ENCODE measurements at regions not wholly inside any gene's neighbourhood (a gene's known extent, or its start where the extent isn't known, plus 50 kb on each side); places are given as distances from the start of the nearest gene placed in this dataset.

GRCh38 chr6:169382735-169383134, 129.1 kb upstream of the THBS2 start:
- TF ChIP-seq EZH2phosphoT487 (IDR thresholded peaks at IDR 0.05; ENCODE audit: borderline replicate concordance, low read length) (no peak), CTCF (conservative IDR thresholded peaks at IDR 0.05; ENCODE audit: low read depth, low read length) (no peak), EZH2 (IDR thresholded peaks at IDR 0.05; ENCODE audit: low read length, unreplicated experiment) (no peak)
- BruUV-seq (replicated peaks): no TSS peak
- no peaks in the 10 kb centered on the region for H3K79me2 ChIP-seq (ENCODE audit: low read length)
- no peak overlapping the region for H3K9ac ChIP-seq (ENCODE audit: low read length)
- ATAC-seq: no peak
- intact Hi-C loops (cut with micrococcal nuclease): no loop called here
- ChIA-PET CTCF (no interaction called here), POLR2A (ENCODE audit: unreplicated experiment) (no interaction called here)
- no peaks in the 10 kb centered on the region for H3K4me1 ChIP-seq (ENCODE audit: insufficient read depth, low read length)
- no peaks in the 10 kb centered on the region for H3K9me2 ChIP-seq (replicated peaks; ENCODE audit: low read length)
- no peaks in the 10 kb centered on the region for H4K20me1 ChIP-seq (ENCODE audit: low read length)
- H3K9me3 ChIP-seq (ENCODE audit: low read length): no peaks in the 10 kb centered on the region
- no peaks in the 10 kb centered on the region for H3F3A ChIP-seq (ENCODE audit: low read length, unreplicated experiment)
- no peaks in the 10 kb centered on the region for H3K27me3 ChIP-seq (ENCODE audit: low read length)
- H3K27ac ChIP-seq (ENCODE audit: low read length): no peak overlapping the region
- no peaks in the 10 kb centered on the region for H3K36me3 ChIP-seq (ENCODE audit: low read depth, low read length)
- no peak overlapping the region for H3K4me3 ChIP-seq (ENCODE audit: low read length)
- H3K4me2 ChIP-seq (ENCODE audit: low read length): no peak overlapping the region
- no peak overlapping the region for H2AFZ ChIP-seq (ENCODE audit: low read length)
- DNase-seq: no peak

- Histone ChIP-seq H3K27ac (ENCODE audit: low read length) (no peak overlapping the region), H3K9me3 (ENCODE audit: low read length) (no peaks in the 10 kb centered on the region), H3K9me2 (replicated peaks; ENCODE audit: low read length) (no peaks in the 10 kb centered on the region), H4K20me1 (ENCODE audit: low read length) (no peaks in the 10 kb centered on the region), H3K4me3 (ENCODE audit: low read length) (no peak overlapping the region), H3K27me3 (ENCODE audit: low read length) (no peaks in the 10 kb centered on the region), H2AFZ (ENCODE audit: low read length) (no peak overlapping the region), H3K4me1 (ENCODE audit: insufficient read depth, low read length) (no peaks in the 10 kb centered on the region), H3K36me3 (ENCODE audit: low read depth, low read length) (no peaks in the 10 kb centered on the region), H3K4me2 (ENCODE audit: low read length) (no peak overlapping the region), H3K9ac (ENCODE audit: low read length) (no peak overlapping the region), H3K79me2 (ENCODE audit: low read length) (no peaks in the 10 kb centered on the region), H3F3A (ENCODE audit: low read length, unreplicated experiment) (no peaks in the 10 kb centered on the region)
- DNase-seq (no peak), ATAC-seq (no peak)
- intact Hi-C loops (cut with micrococcal nuclease): no loop called here
- TF ChIP-seq EZH2phosphoT487 (IDR thresholded peaks at IDR 0.05; ENCODE audit: borderline replicate concordance, low read length) (no peak), CTCF (conservative IDR thresholded peaks at IDR 0.05; ENCODE audit: low read depth, low read length) (no peak), EZH2 (IDR thresholded peaks at IDR 0.05; ENCODE audit: low read length, unreplicated experiment) (no peak)
- no TSS peak for BruUV-seq (replicated peaks)
- ChIA-PET POLR2A (ENCODE audit: unreplicated experiment) (no interaction called here), CTCF (no interaction called here)
Measured at GRCh38 chr6:169381988-169382387, 128.3 kb upstream of the THBS2 start.

GRCh38 chr6:169380493-169380892, 126.8 kb upstream of the THBS2 start:
- no peaks in the 10 kb centered on the region for H4K20me1 ChIP-seq (ENCODE audit: low read length)
- no peak overlapping the region for H3K4me3 ChIP-seq (ENCODE audit: low read length)
- H3K9ac ChIP-seq (ENCODE audit: low read length): no peak overlapping the region
- no peaks in the 10 kb centered on the region for H3K36me3 ChIP-seq (ENCODE audit: low read depth, low read length)
- H2AFZ ChIP-seq (ENCODE audit: low read length): no peak overlapping the region
- ATAC-seq (no peak), DNase-seq (no peak)
- H3F3A ChIP-seq (ENCODE audit: low read length, unreplicated experiment): no peaks in the 10 kb centered on the region
- ChIA-PET CTCF (no interaction called here), POLR2A (ENCODE audit: unreplicated experiment) (no interaction called here)
- intact Hi-C loops (cut with micrococcal nuclease): no loop called here
- H3K27me3 ChIP-seq (ENCODE audit: low read length): no peaks in the 10 kb centered on the region
- H3K9me2 ChIP-seq (replicated peaks; ENCODE audit: low read length): no peaks in the 10 kb centered on the region
- H3K79me2 ChIP-seq (ENCODE audit: low read length): no peaks in the 10 kb centered on the region
- H3K4me1 ChIP-seq (ENCODE audit: insufficient read depth, low read length): no peaks in the 10 kb centered on the region
- no peak overlapping the region for H3K4me2 ChIP-seq (ENCODE audit: low read length)
- H3K27ac ChIP-seq (ENCODE audit: low read length): no peak overlapping the region
- TF ChIP-seq EZH2phosphoT487 (IDR thresholded peaks at IDR 0.05; ENCODE audit: borderline replicate concordance, low read length) (no peak), EZH2 (IDR thresholded peaks at IDR 0.05; ENCODE audit: low read length, unreplicated experiment) (no peak), CTCF (conservative IDR thresholded peaks at IDR 0.05; ENCODE audit: low read depth, low read length) (no peak)
- no TSS peak for BruUV-seq (replicated peaks)
- peaks cover 6% of the 10 kb centered on the region; the same call in 1 of the 2 replicates for H3K9me3 ChIP-seq (ENCODE audit: low read length)

Data from PC-3 (cell line).